HG02885 (cell line): ENCODE measurements at regions not wholly inside any gene's neighbourhood (a gene's known extent, or its start where the extent isn't known, plus 50 kb on each side); places are given as distances from the start of the nearest gene placed in this dataset.
"Not testable (repeated sequence)": the region's sequence is repeated elsewhere in the genome, so short reads cannot be mapped to it uniquely, and the experiment has no call there.

Experiments
- ATAC-seq: cut with Tn5 transposase; IDR thresholded peaks from one replicate; pipeline ENCODE4 v1.9.1; 2021; ENCODE audit warnings: mild to moderate bottlenecking; ENCODE audit not compliant: unreplicated experiment, poor library complexity

GRCh38 chr21:31543191-31543590, 116.3 kb upstream of the SOD1 start:
- no peak for ATAC-seq

- no peak for ATAC-seq
Observed at GRCh38 chr21:31538816-31539215, 120.7 kb upstream of the SOD1 start.

GRCh38 chr21:31537872-31538576, 121.5 kb upstream of the SOD1 start:
- ATAC-seq, result no peak

- ATAC-seq, result no peak
Observed at GRCh38 chr21:31536138-31536537, 123.4 kb upstream of the SOD1 start.

GRCh38 chr21:31531967-31532366, 127.5 kb upstream of the SOD1 start:
- no peak for ATAC-seq

- no peak for ATAC-seq
Observed at GRCh38 chr21:31530897-31531705, 128.4 kb upstream of the SOD1 start.

GRCh38 chr21:31530364-31530763, 129.1 kb upstream of the SOD1 start:
- ATAC-seq, result no peak

GRCh38 chr21:31529406-31529805, 130.1 kb upstream of the SOD1 start:
- ATAC-seq, result no peak

GRCh38 chr21:31526040-31526439, 133.5 kb upstream of the SOD1 start:
- no peak for ATAC-seq

GRCh38 chr21:31524140-31524539, 135.4 kb upstream of the SOD1 start:
- ATAC-seq, result no peak

- ATAC-seq, result no peak
Observed at GRCh38 chr21:31521515-31521914, 138.0 kb upstream of the SOD1 start.

GRCh38 chr21:31520561-31521098, 138.9 kb upstream of the SOD1 start:
- ATAC-seq, result no peak

- ATAC-seq, result no peak
Observed at GRCh38 chr21:31518580-31518979, 140.9 kb upstream of the SOD1 start.

- ATAC-seq, result no peak
Observed at GRCh38 chr21:31517664-31518414, 141.7 kb upstream of the SOD1 start.

GRCh38 chr21:31515253-31515652, 144.2 kb upstream of the SOD1 start:
- ATAC-seq, result no peak

GRCh38 chr21:31514598-31514997, 144.9 kb upstream of the SOD1 start:
- ATAC-seq, result no peak

- not testable (repeated sequence) for ATAC-seq
Observed at GRCh38 chr21:31513541-31513940, 146.0 kb upstream of the SOD1 start.

- not testable (repeated sequence) for ATAC-seq
Observed at GRCh38 chr21:31511999-31512398, 147.5 kb upstream of the SOD1 start.

GRCh38 chr21:31511258-31511657, 148.2 kb upstream of the SOD1 start:
- no peak for ATAC-seq

- ATAC-seq, result peak; percentile 53
Observed at GRCh38 chr21:31509194-31510017, 150.1 kb upstream of the SOD1 start.
